ENCODE measurements at regions not wholly inside any gene's neighbourhood (a gene's known extent, or its start where the extent isn't known, plus 50 kb on each side); places are given as distances from the start of the nearest gene placed in this dataset.

DNA sequence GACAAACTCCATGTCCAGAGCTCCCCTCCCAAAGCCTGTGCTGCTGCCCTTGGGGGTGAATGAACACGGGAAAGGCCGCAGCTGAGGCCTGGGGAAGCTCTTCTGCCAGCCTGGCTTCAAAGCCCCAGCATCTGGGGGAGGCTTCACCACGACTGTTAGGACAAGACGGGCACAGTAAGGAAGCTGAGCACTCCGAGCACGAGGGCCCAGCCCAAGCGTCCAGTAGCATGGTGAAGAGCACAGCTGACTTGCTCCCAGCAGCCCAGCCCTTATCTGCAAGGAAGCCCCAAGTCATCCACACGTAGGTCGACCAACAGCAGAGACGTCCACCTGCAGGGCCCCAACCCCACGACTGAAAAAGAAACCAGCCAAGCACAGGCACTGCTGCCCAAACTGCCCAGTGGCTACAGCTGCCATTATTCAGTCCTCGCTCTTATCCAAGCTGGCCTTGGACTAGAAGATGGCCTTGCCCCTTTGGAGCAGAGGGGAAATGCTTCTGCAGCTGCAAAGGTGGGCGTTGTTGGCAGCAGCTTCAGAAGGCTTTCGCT, 62.5 kb downstream of the SHANK2 start:
- DNase-seq (ENCODE audit: low read depth): no peak
- H3K4me3 ChIP-seq (ENCODE audit: low read depth, low read length): no peak overlapping the region
- TF ChIP-seq, protein P1, sequence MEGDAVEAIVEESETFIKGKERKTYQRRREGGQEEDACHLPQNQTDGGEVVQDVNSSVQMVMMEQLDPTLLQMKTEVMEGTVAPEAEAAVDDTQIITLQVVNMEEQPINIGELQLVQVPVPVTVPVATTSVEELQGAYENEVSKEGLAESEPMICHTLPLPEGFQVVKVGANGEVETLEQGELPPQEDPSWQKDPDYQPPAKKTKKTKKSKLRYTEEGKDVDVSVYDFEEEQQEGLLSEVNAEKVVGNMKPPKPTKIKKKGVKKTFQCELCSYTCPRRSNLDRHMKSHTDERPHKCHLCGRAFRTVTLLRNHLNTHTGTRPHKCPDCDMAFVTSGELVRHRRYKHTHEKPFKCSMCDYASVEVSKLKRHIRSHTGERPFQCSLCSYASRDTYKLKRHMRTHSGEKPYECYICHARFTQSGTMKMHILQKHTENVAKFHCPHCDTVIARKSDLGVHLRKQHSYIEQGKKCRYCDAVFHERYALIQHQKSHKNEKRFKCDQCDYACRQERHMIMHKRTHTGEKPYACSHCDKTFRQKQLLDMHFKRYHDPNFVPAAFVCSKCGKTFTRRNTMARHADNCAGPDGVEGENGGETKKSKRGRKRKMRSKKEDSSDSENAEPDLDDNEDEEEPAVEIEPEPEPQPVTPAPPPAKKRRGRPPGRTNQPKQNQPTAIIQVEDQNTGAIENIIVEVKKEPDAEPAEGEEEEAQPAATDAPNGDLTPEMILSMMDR (IDR thresholded peaks at IDR 0.05; ENCODE audit: insufficient read depth, low read depth, low read length): no peak

DNA sequence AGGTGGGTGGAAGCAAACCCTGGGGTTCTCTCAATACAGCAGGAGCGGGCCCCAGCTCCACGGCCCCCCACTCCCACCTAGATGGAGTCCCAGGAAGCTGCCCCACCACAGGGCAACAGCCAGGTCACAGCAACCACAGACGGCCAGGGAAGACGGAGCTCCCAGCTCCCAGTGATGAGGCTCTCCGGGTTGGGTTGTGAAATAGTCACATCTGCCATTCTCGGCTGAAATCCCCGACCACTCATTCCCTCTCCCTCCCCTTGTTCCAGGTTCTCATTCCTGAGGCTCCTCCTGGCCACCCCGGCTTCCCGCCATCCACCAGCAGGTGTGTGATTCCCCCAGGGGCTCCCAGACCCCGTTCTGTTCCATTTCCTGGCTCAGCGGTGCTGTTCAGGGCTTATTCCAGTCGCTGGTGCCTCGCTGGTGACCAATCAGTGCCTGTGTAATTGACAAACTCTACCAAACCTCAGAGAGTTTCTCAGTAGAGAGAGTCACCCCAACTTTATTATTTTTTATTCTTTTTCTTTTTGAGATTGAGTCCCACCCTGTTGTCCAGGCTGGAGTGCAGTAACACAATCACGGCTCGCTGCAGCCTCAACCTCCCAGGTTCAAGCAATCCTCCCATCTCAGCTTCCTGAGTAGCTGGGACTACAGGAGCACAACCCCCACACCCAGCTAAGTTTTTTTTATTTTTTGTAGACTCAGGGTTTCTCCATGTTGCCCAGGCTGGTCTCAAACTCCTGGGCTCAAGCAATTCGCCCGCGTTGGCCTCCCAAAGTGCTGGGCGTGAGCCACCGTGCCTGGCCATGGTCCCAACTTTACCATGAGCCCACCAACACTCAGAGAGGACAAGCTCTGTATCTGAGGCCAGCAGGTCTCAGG, 63.2 kb downstream of the SHANK2 start:
- DNase-seq (ENCODE audit: low read depth): no peak
- TF ChIP-seq, protein P1 (IDR thresholded peaks at IDR 0.05; ENCODE audit: insufficient read depth, low read depth, low read length): no peak

DNA sequence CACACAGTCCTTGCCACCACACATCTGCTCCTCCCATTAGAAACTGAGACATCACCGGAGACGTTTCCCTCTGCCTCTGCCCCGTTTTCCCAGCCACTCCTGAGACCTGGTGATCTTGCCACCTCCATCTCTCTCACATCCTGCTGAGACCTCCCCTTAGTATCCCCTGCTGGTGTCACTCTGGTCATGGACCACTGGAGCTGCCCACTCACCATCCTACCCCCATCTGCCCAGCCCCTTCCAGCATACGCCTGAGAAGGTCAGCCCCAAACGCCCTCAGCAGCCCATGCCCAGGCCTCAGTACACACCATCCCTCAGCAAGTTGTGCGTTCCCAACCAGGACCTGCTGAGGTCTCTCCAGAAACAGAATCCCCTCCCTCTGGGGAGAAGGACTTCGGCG, 64.3 kb downstream of the SHANK2 start:
- TF ChIP-seq, protein P1 (IDR thresholded peaks at IDR 0.05; ENCODE audit: insufficient read depth, low read depth, low read length): no peak
- H3K4me3 ChIP-seq (ENCODE audit: low read depth, low read length): no peak overlapping the region
- no peak for DNase-seq (ENCODE audit: low read depth)

More for the DNA sequence above, 63.2 kb downstream of the SHANK2 start:
- H3K4me3 ChIP-seq (ENCODE audit: low read depth, low read length): no peak overlapping the region

DNA sequence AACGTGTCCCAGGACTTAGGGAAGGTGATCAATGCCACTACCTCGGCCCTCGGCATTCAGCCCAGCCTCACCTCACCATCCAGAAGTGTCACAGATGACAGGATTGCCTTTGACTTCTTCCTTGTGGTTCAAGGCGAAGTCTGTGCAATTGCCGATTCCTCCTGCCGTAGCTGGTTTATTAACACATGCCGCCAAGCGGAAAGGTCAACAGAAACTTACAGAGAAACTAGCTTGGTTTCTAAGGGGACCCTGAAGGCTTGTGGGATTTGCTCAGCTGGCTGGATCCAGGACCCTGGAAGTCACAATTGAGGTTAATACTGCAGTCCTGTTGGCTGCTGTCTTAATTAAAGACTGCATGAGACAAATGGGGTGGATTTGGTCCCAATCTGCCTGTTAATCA, 65.6 kb downstream of the SHANK2 start:
- TF ChIP-seq, protein P1 (IDR thresholded peaks at IDR 0.05; ENCODE audit: insufficient read depth, low read depth, low read length): no peak

DNA sequence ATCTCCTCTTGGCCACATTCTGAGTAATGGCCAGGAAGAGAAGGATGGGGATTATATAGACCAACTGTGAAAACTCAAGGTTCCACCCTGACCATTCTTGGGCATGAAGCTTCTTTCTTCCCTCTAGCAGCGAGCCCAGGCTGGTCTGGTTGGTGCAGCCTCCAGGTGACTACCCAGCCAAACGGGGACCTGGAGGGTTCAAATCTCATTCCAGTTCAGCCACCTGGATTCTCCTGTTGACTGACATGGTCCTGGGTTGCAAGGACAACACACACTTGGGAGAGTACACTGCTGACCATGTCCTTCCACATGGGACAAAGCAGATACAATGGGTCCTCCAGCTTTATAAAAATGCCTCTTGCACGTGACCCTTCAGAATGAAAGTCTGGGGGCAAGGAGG, 67.0 kb downstream of the SHANK2 start:
- DNase-seq (ENCODE audit: low read depth): no peak
- H3K4me3 ChIP-seq (ENCODE audit: low read depth, low read length): no peak overlapping the region
- TF ChIP-seq, protein P1 (IDR thresholded peaks at IDR 0.05; ENCODE audit: insufficient read depth, low read depth, low read length): no peak

More for the DNA sequence above, 65.6 kb downstream of the SHANK2 start:
- no peak for DNase-seq (ENCODE audit: low read depth)
- no peak overlapping the region for H3K4me3 ChIP-seq (ENCODE audit: low read depth, low read length)

DNA sequence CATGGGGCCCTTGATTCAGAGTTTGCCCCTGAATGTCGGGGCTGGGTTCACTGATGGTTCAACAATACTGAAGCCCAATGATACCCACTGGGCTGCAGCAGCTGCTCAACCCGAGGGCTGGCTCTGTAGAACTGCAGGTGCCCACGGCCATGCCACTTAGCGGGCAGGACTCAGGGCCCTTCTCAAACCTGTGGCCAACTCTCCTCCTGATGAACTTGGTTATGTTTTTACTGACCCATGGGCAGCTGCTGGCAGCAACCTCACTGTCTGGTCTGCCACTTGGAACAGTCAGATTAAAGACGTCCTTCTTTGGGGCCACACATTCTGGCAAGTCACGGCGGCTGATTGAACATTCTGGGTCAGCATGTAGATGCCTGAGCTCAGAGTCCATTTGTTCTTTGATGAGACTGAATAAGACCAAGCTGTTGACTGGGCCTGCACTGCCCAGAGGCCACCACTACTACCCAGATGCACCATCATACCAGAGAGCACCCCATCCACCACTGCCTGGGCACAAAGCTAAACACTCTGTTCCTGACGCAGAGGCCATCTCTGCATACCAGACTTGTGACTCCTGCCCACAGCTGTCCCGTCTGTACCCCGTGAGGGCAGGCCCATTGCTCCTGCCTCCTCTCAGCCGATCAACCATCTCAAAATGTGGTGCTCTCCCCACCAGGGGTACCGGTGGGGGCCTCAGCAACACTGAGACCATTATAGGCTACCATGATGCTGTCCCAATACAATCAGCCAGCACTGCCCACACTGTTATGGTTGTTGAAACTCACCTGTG, 67.8 kb downstream of the SHANK2 start:
- H3K4me3 ChIP-seq (ENCODE audit: low read depth, low read length): no peak overlapping the region
- no peak for DNase-seq (ENCODE audit: low read depth)
- TF ChIP-seq, protein P1 (IDR thresholded peaks at IDR 0.05; ENCODE audit: insufficient read depth, low read depth, low read length): no peak

Measured in fibroblast of villous mesenchyme (primary cell).